ENCODE measurements at regions not wholly inside any gene's neighbourhood (a gene's known extent, or its start where the extent isn't known, plus 50 kb on each side); places are given as distances from the start of the nearest gene placed in this dataset.
"Not testable (repeated sequence)": the region's sequence is repeated elsewhere in the genome, so short reads cannot be mapped to it uniquely, and the experiment has no call there.

- no peak for DNase-seq (ENCODE audit: extremely low read depth in 1 of 11, low read depth in 9 of 11, low spot score in 4 of 11)
These were observed 340.5 kb upstream of the KYNU start for GRCh38 chr2:142536966-142537365.

GRCh38 chr2:142536492-142536891, 341.0 kb upstream of the KYNU start:
- peak in 1 of 11 donors; percentile 3 for DNase-seq (ENCODE audit: extremely low read depth in 1 of 11, low read depth in 9 of 11, low spot score in 4 of 11)

DNA sequence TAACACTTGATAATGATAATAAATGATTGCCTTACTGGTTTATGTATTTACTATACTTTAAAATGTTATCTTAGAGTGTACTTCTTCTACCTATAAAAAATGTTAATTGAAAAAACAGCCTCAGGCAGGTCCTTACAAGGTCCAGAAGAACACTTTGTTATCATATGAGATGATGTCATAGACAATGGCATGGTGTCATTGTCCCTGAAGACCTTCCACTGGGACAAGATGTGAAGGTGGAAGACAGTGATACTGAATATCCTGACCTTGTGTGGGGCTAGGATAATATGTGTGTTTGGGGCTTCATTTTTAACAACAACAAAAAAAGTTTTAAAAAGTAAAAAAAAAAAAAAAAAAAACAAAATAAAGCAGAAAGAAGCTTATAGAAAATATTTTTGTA, 342.2 kb upstream of the KYNU start:
- no peak for DNase-seq (ENCODE audit: extremely low read depth in 1 of 11, low read depth in 9 of 11, low spot score in 4 of 11)

GRCh38 chr2:142533177-142533576, 344.3 kb upstream of the KYNU start:
- DNase-seq (ENCODE audit: extremely low read depth in 1 of 11, low read depth in 9 of 11, low spot score in 4 of 11), result no peak

DNA sequence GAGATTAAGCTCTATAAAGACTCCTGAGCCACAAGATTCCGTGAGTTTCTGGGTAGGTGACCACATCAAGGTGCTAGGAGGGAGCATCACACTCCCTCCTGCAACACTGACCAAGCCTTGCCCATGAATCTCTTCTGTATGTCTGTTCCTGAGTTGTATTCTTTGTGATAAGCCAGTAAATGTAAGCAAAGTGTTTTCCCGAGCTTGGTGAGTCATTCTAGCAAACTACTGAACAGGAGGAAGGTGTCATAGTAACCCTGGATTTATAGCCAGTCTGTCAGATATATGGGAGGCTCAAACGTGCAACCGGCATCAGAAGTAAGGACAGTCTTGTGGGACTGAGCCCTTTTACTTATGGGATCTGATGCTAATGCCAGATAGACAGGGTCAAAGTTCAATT, 346.1 kb upstream of the KYNU start:
- DNase-seq (ENCODE audit: extremely low read depth in 1 of 11, low read depth in 9 of 11, low spot score in 4 of 11), result peak in 1 of 11 donors; percentile 2

GRCh38 chr2:142525720-142526119, 351.7 kb upstream of the KYNU start:
- DNase-seq (ENCODE audit: extremely low read depth in 1 of 11, low read depth in 9 of 11, low spot score in 4 of 11), result no peak

DNA sequence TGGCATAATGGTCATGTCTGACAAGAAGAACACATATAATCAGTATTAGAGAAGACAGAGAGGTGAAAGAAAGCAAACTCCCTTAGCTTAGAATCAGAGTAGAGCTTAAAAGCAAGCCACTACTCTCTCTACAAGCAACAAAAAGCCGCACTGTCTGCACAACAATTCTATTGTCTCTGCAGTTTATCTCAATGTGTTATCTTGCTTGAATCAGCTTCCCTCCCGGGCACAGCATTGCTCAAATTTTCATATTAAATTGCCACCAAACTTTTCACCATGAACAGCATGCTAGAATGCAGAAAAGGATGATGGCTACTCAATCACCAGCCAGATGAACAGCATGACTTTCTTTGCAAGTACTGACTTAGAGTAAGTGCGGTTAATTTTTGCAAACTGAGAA, 356.0 kb upstream of the KYNU start:
- no peak for DNase-seq (ENCODE audit: extremely low read depth in 1 of 11, low read depth in 9 of 11, low spot score in 4 of 11)

DNA sequence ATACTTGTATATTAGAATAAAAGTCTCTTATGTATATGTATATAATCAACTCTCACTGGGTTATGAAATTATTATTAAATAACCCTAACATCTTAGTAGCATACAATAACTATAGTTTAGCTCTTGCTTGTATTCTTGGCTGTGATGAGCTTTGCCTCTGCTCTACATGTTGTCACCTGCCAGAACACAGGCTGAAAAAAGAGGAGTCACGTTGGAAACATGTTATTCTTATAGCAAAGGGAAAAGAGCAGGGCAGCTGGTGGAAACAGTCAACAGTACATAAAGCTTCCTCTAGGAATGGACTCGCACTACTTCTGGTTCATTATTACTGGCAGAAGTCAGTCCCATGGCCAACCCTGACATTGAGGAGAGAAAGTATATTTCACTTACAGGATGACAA, 362.0 kb upstream of the KYNU start:
- DNase-seq (ENCODE audit: extremely low read depth in 1 of 11, low read depth in 9 of 11, low spot score in 4 of 11), result no peak

- DNase-seq (ENCODE audit: extremely low read depth in 1 of 11, low read depth in 9 of 11, low spot score in 4 of 11), result no peak
These were observed 368.1 kb upstream of the KYNU start for GRCh38 chr2:142509401-142509800.

GRCh38 chr2:142504754-142505153, 372.7 kb upstream of the KYNU start:
- no peak for DNase-seq (ENCODE audit: extremely low read depth in 1 of 11, low read depth in 9 of 11, low spot score in 4 of 11)

DNA sequence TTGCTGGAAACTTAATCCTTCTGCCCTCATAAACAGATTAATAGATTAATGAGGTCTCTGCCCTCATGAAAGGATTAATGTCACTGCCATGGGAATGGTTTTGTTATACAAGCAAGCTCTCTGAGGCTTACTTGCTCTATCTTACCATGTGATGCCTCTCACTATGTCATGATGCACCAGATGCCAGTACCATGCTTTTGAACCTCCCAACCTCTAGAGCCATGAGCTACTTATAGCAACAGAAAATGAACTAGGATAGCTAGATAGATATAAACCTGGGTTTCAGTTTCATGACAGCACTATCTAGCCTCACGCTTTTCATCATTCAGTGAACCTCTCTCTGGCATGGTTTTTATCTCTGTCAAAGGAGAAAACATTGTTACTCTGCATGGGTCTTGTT, 371.6 kb upstream of the LRP1B start:
- no peak for DNase-seq (ENCODE audit: extremely low read depth in 1 of 11, low read depth in 9 of 11, low spot score in 4 of 11)

DNA sequence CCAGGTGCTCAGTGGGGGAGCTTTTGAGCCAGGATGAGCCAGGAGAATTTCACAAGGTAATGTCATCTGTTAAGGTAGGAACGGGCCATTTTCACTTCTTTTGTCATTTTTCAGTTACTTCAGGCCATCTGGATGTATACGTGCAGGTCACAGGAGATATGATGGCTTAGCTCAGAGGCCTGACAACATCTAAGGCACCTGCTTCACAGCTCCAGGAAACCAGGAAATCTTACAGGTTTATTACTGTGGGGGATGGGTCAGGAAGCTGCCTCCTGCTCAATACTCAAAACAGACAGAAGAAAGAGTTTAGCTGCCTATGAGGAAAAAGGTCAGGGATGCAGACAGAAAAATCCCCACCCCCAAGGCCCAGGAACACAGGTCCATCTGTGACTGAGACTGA, 364.3 kb upstream of the LRP1B start:
- DNase-seq (ENCODE audit: extremely low read depth in 1 of 11, low read depth in 9 of 11, low spot score in 4 of 11), result no peak

DNA sequence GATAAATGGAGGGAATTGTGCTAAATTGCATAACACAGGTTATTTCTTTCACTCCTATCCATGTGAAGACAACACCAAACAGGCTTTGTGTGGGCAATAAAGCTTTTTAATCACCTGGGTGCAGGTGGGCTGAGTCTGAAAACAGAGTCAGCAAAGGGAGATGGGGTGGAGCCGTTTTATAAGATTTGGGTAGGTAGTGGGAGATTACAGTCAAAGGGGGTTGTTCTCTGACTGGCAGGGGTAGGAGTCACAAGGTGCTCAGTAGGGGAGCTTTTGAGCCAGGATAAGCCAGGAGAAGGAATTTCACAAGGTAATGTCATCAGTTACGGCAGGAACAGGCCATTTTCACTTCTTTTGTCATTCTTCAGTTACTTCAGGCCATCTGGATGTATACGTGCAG, 358.8 kb upstream of the LRP1B start:
- not testable (repeated sequence) for DNase-seq (ENCODE audit: extremely low read depth in 1 of 11, low read depth in 9 of 11, low spot score in 4 of 11)

DNA sequence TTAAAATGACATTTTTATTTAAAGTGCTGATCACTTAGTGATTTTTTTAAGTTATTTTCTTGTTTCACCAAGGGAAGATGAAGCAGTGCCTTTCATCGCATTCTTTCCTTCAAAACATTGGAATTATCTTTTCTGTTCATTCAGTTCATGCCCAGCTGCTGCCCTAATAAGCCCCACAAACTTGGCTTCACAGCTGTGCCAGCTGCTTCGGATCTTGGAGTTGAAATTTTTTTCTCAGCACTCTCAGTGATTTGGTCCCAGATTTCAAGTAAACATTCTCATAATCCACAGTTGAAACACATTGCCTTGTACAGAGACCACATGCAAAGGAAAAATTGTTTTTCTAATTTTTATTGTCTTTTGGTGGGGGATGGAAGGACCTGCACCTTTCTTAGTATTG, 353.3 kb upstream of the LRP1B start:
- DNase-seq (ENCODE audit: extremely low read depth in 1 of 11, low read depth in 9 of 11, low spot score in 4 of 11), result no peak

GRCh38 chr2:142483653-142484052, 352.8 kb upstream of the LRP1B start:
- no peak for DNase-seq (ENCODE audit: extremely low read depth in 1 of 11, low read depth in 9 of 11, low spot score in 4 of 11)

- DNase-seq (ENCODE audit: extremely low read depth in 1 of 11, low read depth in 9 of 11, low spot score in 4 of 11), result no peak
These were observed 347.4 kb upstream of the LRP1B start for GRCh38 chr2:142478206-142478605.

- no peak for DNase-seq (ENCODE audit: extremely low read depth in 1 of 11, low read depth in 9 of 11, low spot score in 4 of 11)
These were observed 341.6 kb upstream of the LRP1B start for GRCh38 chr2:142472382-142472781.

DNA sequence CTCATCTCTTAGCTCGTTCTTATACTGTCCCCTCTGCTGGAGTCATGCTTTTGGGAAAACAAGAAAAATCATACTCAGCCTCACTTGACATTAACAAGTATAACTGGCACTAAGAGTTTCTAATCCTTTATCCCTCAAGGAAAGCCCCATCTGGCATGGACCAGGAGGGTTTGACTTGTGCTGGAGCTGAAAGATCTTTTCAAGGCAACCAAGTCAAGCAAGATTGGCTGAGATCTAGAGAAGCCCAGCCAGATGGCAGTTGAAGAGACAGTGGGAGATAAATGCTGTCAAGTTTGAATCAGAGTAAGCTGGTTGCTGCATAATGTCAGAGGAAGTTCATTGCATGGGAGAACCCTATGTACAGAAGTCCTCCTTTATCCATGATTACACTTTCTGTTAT, 336.5 kb upstream of the LRP1B start:
- no peak for DNase-seq (ENCODE audit: extremely low read depth in 1 of 11, low read depth in 9 of 11, low spot score in 4 of 11)

DNA sequence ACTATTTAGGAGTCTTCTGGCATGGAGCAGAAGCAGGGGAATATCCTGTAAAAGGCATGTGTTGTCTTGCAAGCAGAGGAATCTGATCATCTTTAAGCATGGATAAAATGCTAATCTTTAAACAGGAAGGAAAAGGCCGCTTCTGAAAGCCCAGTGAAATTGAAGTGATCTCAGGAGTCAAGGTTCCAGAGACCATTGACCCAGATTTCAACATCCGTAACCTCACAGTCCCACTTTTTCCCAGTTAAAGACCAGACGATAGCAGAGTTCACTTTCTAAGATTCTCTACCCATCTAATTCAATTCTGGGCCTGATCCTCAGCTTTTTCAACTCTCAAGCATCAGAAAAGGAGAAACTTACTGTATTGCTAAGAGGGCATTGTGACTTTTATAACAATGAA, 332.2 kb upstream of the LRP1B start:
- no peak for DNase-seq (ENCODE audit: extremely low read depth in 1 of 11, low read depth in 9 of 11, low spot score in 4 of 11)

- no peak for DNase-seq (ENCODE audit: extremely low read depth in 1 of 11, low read depth in 9 of 11, low spot score in 4 of 11)
These were observed 331.5 kb upstream of the LRP1B start for GRCh38 chr2:142462306-142462705.

DNA sequence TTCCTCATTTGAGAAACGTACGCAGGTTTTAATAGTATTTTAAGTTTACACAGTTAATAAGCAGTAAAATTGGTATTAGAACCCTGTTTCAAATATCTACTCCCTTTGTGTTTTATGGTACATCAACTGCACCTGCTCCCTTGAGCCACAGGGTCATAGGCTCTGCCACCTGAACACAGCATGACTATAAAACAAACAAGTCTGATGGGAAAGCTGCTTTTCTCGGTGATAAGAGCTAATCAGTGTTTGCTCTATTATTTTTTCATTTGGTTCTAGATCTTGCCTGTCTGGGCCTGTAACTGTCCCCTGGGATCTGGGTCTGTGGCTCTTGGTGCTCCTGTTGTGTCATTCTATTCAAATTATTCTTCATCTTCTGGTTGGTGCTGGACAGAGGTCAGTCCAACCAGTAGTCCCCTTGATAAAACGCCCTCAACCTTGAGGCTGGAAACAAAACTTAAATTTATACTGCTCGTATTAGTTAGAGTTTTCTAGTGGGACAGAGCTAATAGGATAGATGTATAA, 314.8 kb upstream of the LRP1B start:
- DNase-seq (ENCODE audit: extremely low read depth in 1 of 11, low read depth in 9 of 11, low spot score in 4 of 11), result no peak

DNA sequence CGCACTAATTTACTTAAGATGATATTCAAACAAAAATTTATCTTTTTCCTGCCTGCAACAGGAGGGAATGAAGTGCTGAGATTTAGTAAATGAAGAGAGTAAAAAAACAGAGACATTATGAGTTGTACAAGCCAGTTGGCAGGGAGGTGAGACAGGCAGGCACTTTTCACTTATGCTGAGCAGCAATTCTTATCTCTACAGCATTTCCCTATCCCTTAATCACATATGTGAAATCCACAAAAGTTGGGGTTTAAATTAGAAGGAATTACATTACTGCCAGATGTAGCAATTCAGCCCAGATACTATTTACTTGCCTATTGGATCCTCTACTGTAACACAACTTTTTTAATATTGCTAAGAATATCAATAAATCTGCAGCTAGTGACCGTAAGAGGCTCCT, 314.2 kb upstream of the LRP1B start:
- DNase-seq (ENCODE audit: extremely low read depth in 1 of 11, low read depth in 9 of 11, low spot score in 4 of 11), result no peak

All from renal cortex interstitium (tissue), 11 donors.